ENCODE measurements at regions not wholly inside any gene's neighbourhood (a gene's known extent, or its start where the extent isn't known, plus 50 kb on each side); places are given as distances from the start of the nearest gene placed in this dataset.
A peak's percentile ranks its signal among the peaks of the same experiment; 100 is the strongest.
"Not testable (repeated sequence)": the region's sequence is repeated elsewhere in the genome, so short reads cannot be mapped to it uniquely, and the experiment has no call there.

DNA sequence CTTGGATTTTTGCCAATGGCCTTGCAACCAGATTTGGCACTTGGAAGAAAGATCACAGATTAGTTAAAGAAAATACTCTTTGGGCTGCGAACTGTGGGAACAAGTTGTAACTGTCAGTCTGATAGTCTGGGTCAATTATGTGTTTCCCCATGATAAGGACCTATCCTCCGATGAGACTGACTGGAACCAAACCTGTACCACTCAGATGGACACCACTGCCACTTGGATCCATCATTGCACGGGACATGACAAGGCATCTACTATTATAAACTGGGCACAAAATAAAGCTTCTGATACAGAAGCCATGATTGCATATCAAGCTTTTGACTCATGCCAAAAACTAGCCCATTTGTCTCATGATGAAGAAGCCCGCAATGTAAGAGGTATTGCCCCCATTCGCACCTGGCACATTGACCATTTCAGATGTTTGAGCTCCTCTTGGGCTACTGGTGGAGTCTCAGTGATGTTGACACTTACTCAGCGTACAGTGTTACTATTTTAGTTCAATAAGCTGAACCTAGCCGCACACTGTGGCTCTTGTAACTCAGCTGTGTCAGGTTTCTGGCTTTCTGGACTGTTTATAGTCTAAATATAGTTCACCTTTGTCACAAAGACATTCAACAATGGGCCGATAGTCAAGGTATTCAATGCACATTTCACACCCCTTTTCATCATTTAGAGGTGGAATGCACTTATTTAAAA is 179.8 kb upstream of the RBBP8 start:
- DNase-seq: no peak

- not testable (repeated sequence) for DNase-seq
Measured at GRCh38 chr18:22764005-22764404, 169.1 kb upstream of the RBBP8 start.

GRCh38 chr18:22765896-22766295 is 167.2 kb upstream of the RBBP8 start:
- DNase-seq: no peak

DNA sequence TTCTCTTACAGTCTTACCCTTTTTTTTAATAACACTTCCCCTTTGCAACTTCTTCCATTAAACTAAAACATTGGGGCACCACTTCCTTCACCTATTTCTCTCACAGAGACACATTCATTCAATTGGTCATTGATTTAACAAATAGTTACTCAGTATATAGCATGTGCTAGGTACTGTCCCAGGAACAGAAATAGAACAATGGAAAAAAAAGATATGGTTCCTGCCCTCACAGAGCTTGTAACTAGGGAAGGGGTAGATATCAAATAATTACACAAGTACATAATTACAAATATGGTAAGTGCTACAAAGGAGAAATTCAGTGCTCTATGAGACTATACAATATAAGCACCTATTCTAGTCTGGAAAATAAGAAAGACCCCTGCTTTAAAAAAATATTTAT is 165.5 kb upstream of the RBBP8 start:
- no peak for DNase-seq

DNA sequence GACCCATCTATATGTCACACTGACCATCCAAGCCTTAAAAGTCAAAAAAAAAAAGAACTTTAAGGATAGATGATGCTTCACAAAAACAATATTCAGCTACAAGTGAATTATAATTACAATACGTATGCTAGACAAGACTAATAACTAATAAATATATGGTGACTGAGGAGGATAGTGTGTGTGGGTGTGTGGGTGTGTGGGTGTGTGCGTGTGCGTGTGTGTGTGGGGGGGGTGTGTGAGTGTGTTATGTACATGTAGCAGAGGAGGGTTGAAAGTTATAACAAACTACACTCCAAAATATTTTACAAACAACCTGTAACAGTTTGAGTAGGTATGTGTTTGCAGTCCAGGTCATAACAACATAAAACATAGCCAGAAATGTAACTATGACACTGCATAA is 159.2 kb upstream of the RBBP8 start:
- DNase-seq: no peak

DNA sequence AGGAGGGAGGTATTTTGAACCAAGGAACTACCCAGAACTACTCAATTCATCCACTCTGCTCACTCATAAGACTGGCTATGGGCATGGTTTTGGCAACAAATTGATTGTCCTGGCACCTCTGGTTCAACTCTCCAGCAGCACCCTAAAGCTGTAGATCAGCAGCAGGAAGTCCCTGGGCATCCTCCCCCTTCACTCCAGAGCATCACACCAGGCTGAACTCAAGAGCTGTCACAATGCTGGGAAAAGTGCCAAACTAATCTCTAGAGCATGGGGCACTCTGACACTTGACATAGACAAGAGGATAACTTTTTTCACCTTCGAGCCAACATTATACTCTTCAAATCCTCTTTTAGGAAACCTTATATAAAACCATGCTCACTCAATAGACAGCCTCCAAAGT is 154.1 kb upstream of the RBBP8 start:
- DNase-seq: no peak

DNA sequence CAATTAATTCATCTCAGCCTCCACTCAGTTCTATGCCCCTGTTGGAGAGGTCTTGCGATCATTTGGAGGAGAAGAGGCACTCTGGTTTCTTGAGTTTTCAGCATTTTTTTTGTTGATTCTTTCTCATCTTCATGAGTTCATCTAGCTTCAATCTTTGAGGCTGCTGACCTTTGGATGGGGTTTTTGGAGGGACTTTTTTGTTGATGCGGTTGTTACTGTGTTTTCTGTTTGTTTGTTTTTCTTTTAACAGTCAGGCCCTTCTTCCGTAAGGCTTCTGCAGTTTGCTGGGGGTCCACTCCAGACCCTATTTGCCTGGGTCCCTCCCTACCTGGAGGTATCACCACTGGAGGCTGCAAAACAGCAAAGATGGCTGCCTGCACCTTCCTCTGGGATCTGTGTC is 149.9 kb upstream of the RBBP8 start:
- no peak for DNase-seq

- no peak for DNase-seq
Measured at GRCh38 chr18:22783662-22784076, 149.5 kb upstream of the RBBP8 start.

DNA sequence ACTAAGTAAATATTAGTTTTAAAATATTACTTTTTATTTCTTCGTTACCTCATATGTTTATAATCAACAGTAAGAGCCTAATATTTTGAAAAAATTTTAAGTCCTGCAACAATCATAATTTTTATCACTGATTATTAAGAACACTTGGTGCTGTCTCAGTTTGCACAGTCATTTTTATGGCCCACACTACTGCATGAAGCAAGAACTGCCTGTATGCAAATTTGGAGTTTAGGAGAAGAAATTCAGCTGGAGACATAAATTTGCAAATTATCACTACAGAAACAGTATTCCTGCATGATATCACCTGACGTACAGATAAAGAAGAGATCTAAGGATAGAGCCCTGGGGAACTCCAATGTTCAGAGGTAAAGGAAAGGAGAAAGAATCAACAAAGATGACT is 144.1 kb upstream of the RBBP8 start:
- DNase-seq: no peak

GRCh38 chr18:22789600-22789999 is 143.5 kb upstream of the RBBP8 start:
- no peak for DNase-seq

DNA sequence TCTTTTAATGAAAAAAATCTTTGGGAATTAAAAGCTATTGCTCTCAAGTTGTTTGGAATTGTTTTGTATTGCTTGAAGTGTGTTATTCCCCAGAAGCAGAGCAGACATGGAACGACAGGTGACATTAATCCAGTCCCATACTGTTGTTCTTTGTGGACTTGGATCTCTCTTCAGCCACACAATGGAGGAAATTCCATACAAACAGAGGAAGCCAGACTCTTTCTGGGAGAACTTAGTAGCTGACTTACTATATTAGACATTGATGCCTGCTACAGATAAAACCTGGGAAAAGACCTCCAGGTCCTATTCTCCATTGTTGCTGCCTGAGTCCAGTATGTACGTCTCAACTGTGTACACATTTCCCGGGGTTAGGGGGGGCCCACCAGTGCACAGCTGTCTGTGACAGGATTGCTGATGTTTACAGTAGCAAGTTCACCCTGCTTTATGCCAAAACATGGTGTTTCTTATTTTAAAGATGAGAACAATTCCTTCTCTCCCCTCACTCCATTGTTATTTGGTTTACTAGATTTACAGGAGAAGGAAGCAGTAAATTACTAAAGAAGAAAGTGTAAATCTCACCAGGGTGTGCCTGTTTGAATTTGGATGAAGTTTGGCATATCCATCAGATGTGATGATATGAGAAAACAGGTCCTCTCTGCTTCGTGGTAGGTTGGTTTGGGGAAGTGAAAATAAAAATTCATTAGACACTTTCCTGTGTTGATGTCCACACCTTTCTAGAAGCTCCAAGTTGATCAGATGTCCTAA is 142.4 kb upstream of the RBBP8 start:
- no peak for DNase-seq

GRCh38 chr18:22791310-22791610 is 141.9 kb upstream of the RBBP8 start:
- no peak for DNase-seq

- no peak for DNase-seq
Measured at GRCh38 chr18:22796113-22796512, 137.0 kb upstream of the RBBP8 start.

GRCh38 chr18:22800551-22800951 is 132.6 kb upstream of the RBBP8 start:
- no peak for DNase-seq

GRCh38 chr18:22813648-22814328 is 119.3 kb upstream of the RBBP8 start:
- DNase-seq: peak; percentile 32

GRCh38 chr18:22814329-22814703 is 118.8 kb upstream of the RBBP8 start:
- DNase-seq: no peak

DNA sequence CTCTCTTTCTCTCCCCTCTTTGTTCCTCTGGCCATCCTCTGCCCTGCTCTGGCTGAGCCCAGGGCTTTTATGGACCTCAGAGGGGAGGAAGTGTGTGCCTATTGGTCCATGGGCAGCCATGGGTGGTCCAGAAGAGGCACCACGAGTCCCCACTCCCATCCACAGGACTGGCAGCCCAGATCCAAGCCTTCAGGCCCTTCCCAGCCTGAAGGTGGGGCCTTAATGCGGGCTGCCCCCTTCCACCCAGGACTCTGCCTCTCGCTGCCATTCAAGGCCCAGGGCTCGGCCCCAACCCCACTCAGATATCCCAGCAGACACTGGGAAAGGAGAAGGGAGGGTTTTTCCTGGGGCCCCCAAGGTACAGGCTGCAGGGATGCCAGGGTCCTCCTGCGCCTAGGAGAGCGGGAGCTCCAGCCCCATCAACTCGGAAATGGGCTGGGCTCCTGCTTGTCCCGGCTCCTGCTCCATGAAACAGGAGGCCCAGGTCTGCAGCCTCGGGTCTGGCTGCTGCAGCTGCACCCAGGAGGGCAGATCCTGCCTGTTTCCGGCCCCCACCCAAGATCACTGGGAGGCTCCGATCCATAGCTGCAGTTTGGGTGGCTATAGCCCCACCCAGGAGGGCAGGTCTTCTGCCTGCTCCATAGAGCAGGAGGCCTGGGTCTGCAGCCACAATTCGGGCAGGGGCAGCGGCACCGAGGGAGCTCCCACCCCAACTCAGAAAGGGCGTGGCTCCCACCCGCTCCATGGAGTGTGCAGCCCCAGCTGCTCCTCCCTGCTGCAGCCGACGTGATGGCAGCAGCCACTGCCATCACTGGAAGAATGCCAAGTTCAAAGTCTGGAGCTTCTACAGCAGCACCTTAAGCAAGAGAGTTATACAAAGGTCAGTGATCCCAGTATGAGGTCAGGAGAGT is 116.6 kb upstream of the RBBP8 start:
- no peak for DNase-seq

GRCh38 chr18:22817844-22818243 is 115.3 kb upstream of the RBBP8 start:
- DNase-seq: no peak

DNA sequence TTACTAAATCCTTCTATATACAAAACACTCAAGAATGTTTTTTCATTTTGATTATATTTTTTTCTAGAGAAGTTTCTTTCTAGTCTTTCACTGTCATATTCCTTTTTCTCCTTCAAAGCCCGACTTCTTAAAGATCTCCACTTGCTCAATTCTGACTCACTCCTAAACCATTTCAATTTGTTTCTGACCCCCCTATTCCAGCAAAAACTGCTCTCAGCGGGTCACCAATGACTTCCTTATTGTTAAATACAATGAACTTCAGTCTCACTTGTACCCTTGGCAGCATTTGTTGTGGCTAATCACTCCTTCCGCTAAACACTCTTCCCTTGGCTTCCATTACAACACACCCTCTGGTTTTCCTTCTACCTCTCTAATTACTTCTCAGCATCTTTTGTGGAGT is 111.1 kb upstream of the RBBP8 start:
- no peak for DNase-seq

- DNase-seq: no peak
Measured at GRCh38 chr18:22822841-22823508, 110.2 kb upstream of the RBBP8 start.

GRCh38 chr18:22826726-22827125 is 106.4 kb upstream of the RBBP8 start:
- no peak for DNase-seq

DNA sequence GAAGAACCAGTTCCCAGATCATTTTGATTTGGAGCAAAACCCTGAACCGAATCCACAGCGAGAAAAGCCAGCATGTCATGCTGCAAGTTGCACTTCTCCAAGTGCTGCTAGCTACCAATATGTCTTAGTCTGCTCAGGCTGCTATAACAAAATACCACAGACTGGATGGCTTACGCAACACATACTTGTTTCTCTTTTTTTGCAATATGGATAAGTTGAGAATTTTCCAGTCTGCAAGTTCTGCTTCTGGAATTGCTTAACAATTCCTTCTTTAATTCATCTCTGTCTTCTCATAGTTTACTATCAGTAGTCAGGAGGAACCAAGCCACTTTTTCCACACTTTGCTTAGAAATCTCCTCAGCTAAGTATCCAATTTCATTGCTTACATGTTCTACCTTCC is 105.9 kb upstream of the RBBP8 start:
- no peak for DNase-seq

- DNase-seq: no peak
Measured at GRCh38 chr18:22827741-22828140, 105.4 kb upstream of the RBBP8 start.
